PFSK-1 (cell line): ENCODE measurements at regions not wholly inside any gene's neighbourhood (a gene's known extent, or its start where the extent isn't known, plus 50 kb on each side); places are given as distances from the start of the nearest gene placed in this dataset.

Source experiments
- FOXP2 ChIP-seq: optimal IDR thresholded peaks from 2 replicates; pipeline ENCODE3; 2011; ENCODE audit warnings: borderline replicate concordance, control low read depth, inconsistent platforms; ENCODE audit not compliant: insufficient read depth; ENCODE audit errors: extremely low read length, extremely low read depth
- POLR2AphosphoS5 ChIP-seq: IDR thresholded peaks from 2 replicates; pipeline ENCODE4 v1.6.1; 2012; ENCODE audit warnings: low read depth, mild to moderate bottlenecking, control low read depth, low read length, moderate library complexity

GRCh38 chr16:80024443-80024842 is 423.9 kb upstream of the MAF start:
- TF ChIP-seq POLR2AphosphoS5 (no peak), FOXP2 (no peak)
